GM21390 (cell line): ENCODE measurements at regions not wholly inside any gene's neighbourhood (a gene's known extent, or its start where the extent isn't known, plus 50 kb on each side); places are given as distances from the start of the nearest gene placed in this dataset.
"Not testable (repeated sequence)": the region's sequence is repeated elsewhere in the genome, so short reads cannot be mapped to it uniquely, and the experiment has no call there.

Experiments
- ATAC-seq: cut with Tn5 transposase; IDR thresholded peaks from one replicate; pipeline ENCODE4 v1.9.1; 2021; ENCODE audit not compliant: unreplicated experiment

- ATAC-seq, result no peak
Measured at GRCh38 chr4:141518222-141518621, 118.2 kb upstream of the IL15 start.

GRCh38 chr4:141524116-141524515, 112.3 kb upstream of the IL15 start:
- no peak for ATAC-seq

- ATAC-seq, result no peak
Measured at GRCh38 chr4:141524841-141525240, 111.5 kb upstream of the IL15 start.

- ATAC-seq, result no peak
Measured at GRCh38 chr4:141530627-141531026, 105.8 kb upstream of the IL15 start.

GRCh38 chr4:141534985-141535384, 101.4 kb upstream of the IL15 start:
- no peak for ATAC-seq

GRCh38 chr4:141538001-141538400, 98.4 kb upstream of the IL15 start:
- no peak for ATAC-seq

- no peak for ATAC-seq
Measured at GRCh38 chr4:141540643-141541042, 95.7 kb upstream of the IL15 start.

- ATAC-seq, result no peak
Measured at GRCh38 chr4:141541851-141542250, 94.5 kb upstream of the IL15 start.

- no peak for ATAC-seq
Measured at GRCh38 chr4:141543176-141543575, 93.2 kb upstream of the IL15 start.

- no peak for ATAC-seq
Measured at GRCh38 chr4:141543706-141544105, 92.7 kb upstream of the IL15 start.

GRCh38 chr4:141548791-141549190, 87.6 kb upstream of the IL15 start:
- no peak for ATAC-seq

GRCh38 chr4:141560056-141560455, 76.3 kb upstream of the IL15 start:
- no peak for ATAC-seq

GRCh38 chr4:141562649-141563048, 73.7 kb upstream of the IL15 start:
- no peak for ATAC-seq

- no peak for ATAC-seq
Measured at GRCh38 chr4:141563723-141564122, 72.7 kb upstream of the IL15 start.

- ATAC-seq, result not testable (repeated sequence)
Measured at GRCh38 chr4:141564961-141565360, 71.4 kb upstream of the IL15 start.

- no peak for ATAC-seq
Measured at GRCh38 chr4:141565379-141566089, 70.8 kb upstream of the IL15 start.

GRCh38 chr4:141567326-141567915, 69.0 kb upstream of the IL15 start:
- no peak for ATAC-seq

- ATAC-seq, result no peak
Measured at GRCh38 chr4:141569141-141569540, 67.2 kb upstream of the IL15 start.

GRCh38 chr4:141570290-141570689, 66.1 kb upstream of the IL15 start:
- ATAC-seq, result no peak

GRCh38 chr4:141571362-141571761, 65.0 kb upstream of the IL15 start:
- ATAC-seq, result no peak

GRCh38 chr4:141571793-141572192, 64.6 kb upstream of the IL15 start:
- ATAC-seq, result no peak

GRCh38 chr4:141573678-141574077, 62.7 kb upstream of the IL15 start:
- ATAC-seq, result no peak

GRCh38 chr4:141575884-141576283, 60.5 kb upstream of the IL15 start:
- no peak for ATAC-seq
